Activated CD4-positive, alpha-beta T cell treated with anti-CD3 and anti-CD28 coated beads for 4 hours (primary cell): ENCODE measurements at regions not wholly inside any gene's neighbourhood (a gene's known extent, or its start where the extent isn't known, plus 50 kb on each side); places are given as distances from the start of the nearest gene placed in this dataset.

Source experiments
- DNase-seq, 2 donors: peaks; one replicate each; pipeline ENCODE4 v3.0.0-alpha.2; 2020

GRCh38 chr13:62093984-62094780 is 678.5 kb upstream of the PCDH20 start:
- no peak for DNase-seq

GRCh38 chr13:62092949-62093348 is 677.3 kb upstream of the PCDH20 start:
- no peak for DNase-seq

- no peak for DNase-seq
Measured at GRCh38 chr13:62092536-62092935, 676.9 kb upstream of the PCDH20 start.

GRCh38 chr13:62088165-62088564 is 672.5 kb upstream of the PCDH20 start:
- no peak for DNase-seq

- DNase-seq, result no peak
Measured at GRCh38 chr13:62087124-62087523, 671.5 kb upstream of the PCDH20 start.

GRCh38 chr13:62085337-62086229 is 669.9 kb upstream of the PCDH20 start:
- DNase-seq, result no peak

- no peak for DNase-seq
Measured at GRCh38 chr13:62084728-62085127, 669.1 kb upstream of the PCDH20 start.

- no peak for DNase-seq
Measured at GRCh38 chr13:62067821-62068220, 652.2 kb upstream of the PCDH20 start.

GRCh38 chr13:62065016-62065415 is 649.4 kb upstream of the PCDH20 start:
- DNase-seq, result no peak

GRCh38 chr13:62061751-62062150 is 646.1 kb upstream of the PCDH20 start:
- no peak for DNase-seq

- DNase-seq, result no peak
Measured at GRCh38 chr13:62060570-62060969, 644.9 kb upstream of the PCDH20 start.

- no peak for DNase-seq
Measured at GRCh38 chr13:62057286-62057685, 641.6 kb upstream of the PCDH20 start.

GRCh38 chr13:62049992-62050391 is 634.3 kb upstream of the PCDH20 start:
- DNase-seq, result no peak

GRCh38 chr13:62046512-62046911 is 630.9 kb upstream of the PCDH20 start:
- DNase-seq, result no peak

- no peak for DNase-seq
Measured at GRCh38 chr13:62043600-62043999, 628.0 kb upstream of the PCDH20 start.

- no peak for DNase-seq
Measured at GRCh38 chr13:62040806-62041205, 625.2 kb upstream of the PCDH20 start.

- no peak for DNase-seq
Measured at GRCh38 chr13:62040078-62040477, 624.4 kb upstream of the PCDH20 start.

- no peak for DNase-seq
Measured at GRCh38 chr13:62038214-62038613, 622.6 kb upstream of the PCDH20 start.

GRCh38 chr13:62035981-62036380 is 620.3 kb upstream of the PCDH20 start:
- no peak for DNase-seq

GRCh38 chr13:62033934-62034333 is 618.3 kb upstream of the PCDH20 start:
- no peak for DNase-seq

GRCh38 chr13:62022369-62022768 is 606.7 kb upstream of the PCDH20 start:
- no peak for DNase-seq

- DNase-seq, result no peak
Measured at GRCh38 chr13:62019858-62020257, 604.2 kb upstream of the PCDH20 start.

GRCh38 chr13:62014299-62014698 is 598.6 kb upstream of the PCDH20 start:
- DNase-seq, result no peak

GRCh38 chr13:62003452-62003851 is 587.8 kb upstream of the PCDH20 start:
- DNase-seq, result no peak
